ENCODE measurements at regions not wholly inside any gene's neighbourhood (a gene's known extent, or its start where the extent isn't known, plus 50 kb on each side); places are given as distances from the start of the nearest gene placed in this dataset.
"Not testable (repeated sequence)": the region's sequence is repeated elsewhere in the genome, so short reads cannot be mapped to it uniquely, and the experiment has no call there.

- in situ Hi-C loops (cut with MboI; ENCODE audit: low pct_unique_long_range_greater_than_20kb, low sequenced_read_pairs): no loop called here
- no peak for DNase-seq
Observed at GRCh38 chr5:167280111-167280510, 1011.3 kb upstream of the WWC1 start.

GRCh38 chr5:167281925-167282324 lies 1009.5 kb upstream of the WWC1 start:
- DNase-seq: no peak
- in situ Hi-C loops (cut with MboI; ENCODE audit: low pct_unique_long_range_greater_than_20kb, low sequenced_read_pairs): no loop called here

- in situ Hi-C loops (cut with MboI; ENCODE audit: low pct_unique_long_range_greater_than_20kb, low sequenced_read_pairs): no loop called here
- DNase-seq: no peak
Observed at GRCh38 chr5:167283691-167284090, 1007.8 kb upstream of the WWC1 start.

DNA sequence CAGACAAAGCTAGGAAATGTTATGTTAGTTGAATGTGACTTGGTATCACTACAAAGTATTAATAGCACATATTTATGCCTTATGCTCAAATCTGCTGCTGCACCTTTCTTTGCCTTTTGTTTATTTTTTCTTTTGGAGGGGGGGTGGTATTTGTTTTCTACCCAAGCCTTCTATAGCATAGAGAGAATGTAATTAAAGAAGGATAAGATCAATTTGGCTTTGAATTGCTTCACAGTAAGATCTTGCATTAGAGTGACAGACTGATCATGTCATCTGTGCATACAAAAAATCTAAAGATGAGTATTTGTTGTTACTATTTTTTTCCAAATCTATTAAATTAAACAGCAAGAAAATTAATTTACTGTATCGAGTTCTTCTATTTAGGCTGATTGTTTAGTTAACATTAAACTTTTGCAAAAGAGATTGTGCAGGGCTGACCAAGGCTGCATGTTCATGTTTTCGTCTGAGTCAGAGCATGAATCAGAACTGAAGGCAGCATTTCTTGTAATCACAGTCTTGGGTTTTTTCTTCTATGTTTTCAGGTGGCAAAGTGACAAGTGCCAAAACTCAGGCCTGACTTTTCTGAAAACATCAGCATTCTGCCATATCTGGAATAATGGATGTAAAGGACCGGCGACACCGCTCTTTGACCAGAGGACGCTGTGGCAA lies 1007.1 kb upstream of the WWC1 start:
- in situ Hi-C loops (cut with MboI; ENCODE audit: low pct_unique_long_range_greater_than_20kb, low sequenced_read_pairs): no loop called here
- DNase-seq: no peak

DNA sequence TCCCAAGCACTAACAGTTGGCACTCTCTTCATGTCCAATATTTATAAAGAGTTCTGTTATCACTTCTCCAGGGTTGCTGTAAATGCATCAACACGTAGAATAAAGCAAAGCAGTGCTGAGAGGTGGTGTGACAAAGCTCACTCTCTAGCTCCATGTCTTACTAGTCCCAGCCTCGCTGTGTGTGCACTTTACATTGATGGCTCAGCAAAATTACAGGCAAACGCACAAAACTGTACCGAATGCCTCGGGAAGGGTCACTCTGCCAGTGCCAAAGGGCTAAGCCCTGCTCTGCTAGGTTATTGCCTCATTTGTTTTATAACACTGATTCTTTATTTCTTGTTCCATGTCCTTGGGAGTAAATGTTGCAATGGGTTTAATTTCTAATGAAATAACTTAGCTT lies 1005.9 kb upstream of the WWC1 start:
- in situ Hi-C loops (cut with MboI; ENCODE audit: low pct_unique_long_range_greater_than_20kb, low sequenced_read_pairs): no loop called here
- no peak for DNase-seq

- in situ Hi-C loops (cut with MboI; ENCODE audit: low pct_unique_long_range_greater_than_20kb, low sequenced_read_pairs): no loop called here
- no peak for DNase-seq
Observed at GRCh38 chr5:167286891-167287290, 1004.6 kb upstream of the WWC1 start.

DNA sequence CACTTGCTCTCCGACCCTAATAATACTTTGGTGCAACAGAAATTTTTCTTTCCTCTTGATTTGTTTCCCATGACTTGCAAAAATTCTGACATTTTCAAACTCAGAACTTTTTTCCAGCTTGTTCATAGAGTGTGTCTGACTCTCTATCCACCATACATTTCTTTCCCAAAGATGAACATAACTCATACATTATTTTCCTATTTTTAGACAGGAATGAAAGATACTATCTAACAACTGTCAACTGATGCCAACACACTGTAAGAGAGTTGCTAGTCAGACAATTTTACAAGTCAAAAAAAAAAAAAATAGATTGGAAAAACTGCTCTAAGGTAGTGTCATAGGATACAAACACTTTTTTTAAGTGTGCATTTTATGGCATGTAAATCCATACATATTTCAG lies 1001.0 kb upstream of the WWC1 start:
- no peak for DNase-seq
- in situ Hi-C loops (cut with MboI; ENCODE audit: low pct_unique_long_range_greater_than_20kb, low sequenced_read_pairs): no loop called here

DNA sequence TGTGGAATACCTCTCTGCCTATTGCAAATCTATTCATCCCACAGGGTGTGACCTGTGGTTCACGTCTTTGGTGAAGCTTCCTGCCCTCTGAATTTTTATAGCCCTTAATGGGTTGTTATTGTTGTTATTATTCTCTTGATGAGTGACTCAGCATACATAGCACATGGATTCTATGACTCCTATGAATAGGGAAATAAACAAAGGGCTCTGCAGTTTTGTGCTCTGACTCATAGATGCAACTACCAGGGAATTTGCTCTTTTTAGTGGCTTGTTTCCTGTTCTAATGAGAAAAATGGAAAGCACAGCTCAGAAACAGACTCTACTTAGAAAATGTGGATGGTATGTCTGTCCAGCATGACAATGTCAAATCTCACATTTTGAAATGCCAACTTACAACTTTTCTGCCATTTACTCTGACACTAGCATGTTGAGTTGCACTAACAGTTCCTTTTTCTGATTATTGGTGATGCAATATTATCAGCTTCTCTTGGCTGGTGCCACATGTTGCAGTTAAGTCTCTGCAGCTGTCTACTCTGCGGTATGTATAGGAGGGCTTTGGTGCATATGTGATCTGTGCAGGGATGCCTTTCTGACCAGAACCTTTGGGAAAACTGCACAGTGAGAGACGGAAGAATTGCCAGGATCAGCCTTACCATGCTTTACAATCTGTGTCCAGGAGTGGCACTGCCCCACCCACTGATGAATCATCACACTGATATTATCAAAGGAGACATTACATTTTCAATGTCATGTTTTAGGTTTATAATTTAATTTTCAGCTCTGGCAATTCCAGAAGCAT lies 996.4 kb upstream of the WWC1 start:
- no peak for DNase-seq
- in situ Hi-C loops (cut with MboI; ENCODE audit: low pct_unique_long_range_greater_than_20kb, low sequenced_read_pairs): no loop called here

GRCh38 chr5:167295681-167296005 lies 995.8 kb upstream of the WWC1 start:
- in situ Hi-C loops (cut with MboI; ENCODE audit: low pct_unique_long_range_greater_than_20kb, low sequenced_read_pairs): no loop called here

GRCh38 chr5:167296066-167296465 lies 995.4 kb upstream of the WWC1 start:
- no peak for DNase-seq
- in situ Hi-C loops (cut with MboI; ENCODE audit: low pct_unique_long_range_greater_than_20kb, low sequenced_read_pairs): no loop called here

More at GRCh38 chr5:167295681-167296005, 995.8 kb upstream of the WWC1 start:
- no peak for DNase-seq

- in situ Hi-C loops (cut with MboI; ENCODE audit: low pct_unique_long_range_greater_than_20kb, low sequenced_read_pairs): no loop called here
- DNase-seq: no peak
Observed at GRCh38 chr5:167296661-167297060, 994.8 kb upstream of the WWC1 start.

DNA sequence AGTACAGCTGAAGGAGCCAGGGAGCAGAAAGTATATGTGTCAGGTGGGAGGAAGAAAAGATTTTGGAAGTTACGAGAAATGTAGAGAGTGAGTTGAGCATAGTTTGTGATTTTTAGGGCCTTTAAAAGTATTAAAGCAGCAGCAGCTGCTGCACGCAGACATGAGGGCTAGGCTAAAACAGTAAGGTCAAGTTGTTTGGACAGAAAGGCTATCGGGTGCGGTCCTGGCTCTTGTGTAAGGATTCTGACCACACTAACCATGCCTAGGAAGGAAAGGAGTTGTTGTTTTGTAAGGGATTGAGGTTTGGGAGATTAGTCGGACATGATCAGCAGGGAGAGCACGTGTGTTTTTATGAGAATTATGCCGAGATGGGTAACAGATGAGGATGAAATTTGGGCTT lies 991.6 kb upstream of the WWC1 start:
- in situ Hi-C loops (cut with MboI; ENCODE audit: low pct_unique_long_range_greater_than_20kb, low sequenced_read_pairs): not testable (repeated sequence)

DNA sequence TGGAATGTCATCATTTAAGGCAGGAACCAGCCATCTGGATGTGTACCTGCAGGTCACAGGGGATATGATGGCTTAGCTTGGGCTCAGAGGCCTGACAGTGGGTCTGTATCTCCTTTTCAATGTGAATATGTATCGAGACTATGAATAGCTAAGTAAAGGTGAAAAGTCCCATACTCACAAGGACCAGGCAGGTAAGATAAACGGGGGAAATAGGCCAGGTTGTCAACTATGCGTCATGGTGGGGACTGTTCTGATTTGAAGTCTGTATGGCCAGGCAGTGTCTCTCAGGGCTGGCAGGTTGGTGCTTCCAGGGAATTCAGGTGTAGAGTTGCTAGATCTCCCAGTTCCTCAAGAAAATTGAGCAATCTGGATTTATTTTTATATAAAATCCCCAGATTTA lies 987.9 kb upstream of the WWC1 start:
- no peak for DNase-seq
- in situ Hi-C loops (cut with MboI; ENCODE audit: low pct_unique_long_range_greater_than_20kb, low sequenced_read_pairs): no loop called here

More for the DNA sequence above, 991.6 kb upstream of the WWC1 start:
- DNase-seq: not testable (repeated sequence)

DNA sequence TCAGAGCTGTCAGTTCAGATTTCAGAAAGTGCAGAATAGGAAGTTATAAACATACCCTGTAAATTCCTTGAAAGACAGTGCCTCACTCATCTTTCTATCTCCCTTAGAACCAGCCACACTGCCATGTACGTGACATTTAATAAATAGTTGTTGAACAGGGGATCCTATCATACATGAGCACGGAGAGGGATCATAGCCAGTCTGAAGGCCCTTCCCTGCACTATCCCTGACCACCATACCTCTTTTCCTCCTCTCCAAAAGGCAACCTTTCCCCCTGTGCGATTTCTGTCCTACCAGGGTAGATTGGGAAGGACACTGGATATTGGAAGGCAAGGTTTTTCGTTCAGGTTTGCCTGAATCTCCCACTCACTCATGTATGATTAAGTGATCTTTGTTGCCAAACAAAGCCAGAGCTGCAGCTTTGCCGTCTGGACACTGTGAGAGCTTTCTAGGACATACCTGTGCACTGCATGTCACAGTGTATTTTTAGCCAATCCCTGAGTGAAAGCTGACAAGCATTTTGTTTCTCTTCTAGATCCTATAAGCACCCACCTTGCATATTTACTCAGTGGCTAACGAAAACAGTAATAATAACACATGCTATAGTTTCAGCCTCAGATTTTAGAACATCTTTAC lies 986.5 kb upstream of the WWC1 start:
- in situ Hi-C loops (cut with MboI; ENCODE audit: low pct_unique_long_range_greater_than_20kb, low sequenced_read_pairs): no loop called here
- DNase-seq: no peak

DNA sequence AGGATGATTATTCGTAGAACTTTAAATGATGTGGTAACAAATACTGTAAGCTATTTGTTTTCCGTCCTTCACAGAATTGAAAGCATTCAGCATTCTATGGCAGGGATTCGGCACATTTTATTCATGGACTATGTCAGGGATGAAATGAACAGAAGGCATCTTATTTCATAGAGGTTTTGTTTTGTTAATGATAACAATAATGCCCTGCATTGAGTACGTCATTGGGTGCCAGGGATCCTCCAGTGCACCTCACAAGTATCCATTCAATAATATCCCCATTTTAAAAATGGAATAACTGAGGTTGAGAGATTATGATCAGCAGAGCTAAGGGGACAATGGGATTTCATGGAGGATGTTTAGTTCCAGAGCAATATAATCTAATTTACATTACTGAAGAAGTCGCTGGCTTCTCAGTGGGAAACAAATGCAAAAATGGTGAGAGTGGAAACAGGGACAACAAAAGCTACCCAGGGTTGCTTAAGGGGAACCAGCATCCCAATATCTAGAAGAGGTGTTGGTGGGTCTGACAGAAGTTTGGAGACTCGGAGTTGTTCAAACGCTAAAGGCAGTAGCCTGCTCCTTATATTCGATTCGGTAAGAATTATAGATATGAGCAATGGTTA lies 985.7 kb upstream of the WWC1 start:
- no peak for DNase-seq
- in situ Hi-C loops (cut with MboI; ENCODE audit: low pct_unique_long_range_greater_than_20kb, low sequenced_read_pairs): no loop called here

GRCh38 chr5:167307042-167307441 lies 984.4 kb upstream of the WWC1 start:
- in situ Hi-C loops (cut with MboI; ENCODE audit: low pct_unique_long_range_greater_than_20kb, low sequenced_read_pairs): no loop called here
- DNase-seq: no peak

DNA sequence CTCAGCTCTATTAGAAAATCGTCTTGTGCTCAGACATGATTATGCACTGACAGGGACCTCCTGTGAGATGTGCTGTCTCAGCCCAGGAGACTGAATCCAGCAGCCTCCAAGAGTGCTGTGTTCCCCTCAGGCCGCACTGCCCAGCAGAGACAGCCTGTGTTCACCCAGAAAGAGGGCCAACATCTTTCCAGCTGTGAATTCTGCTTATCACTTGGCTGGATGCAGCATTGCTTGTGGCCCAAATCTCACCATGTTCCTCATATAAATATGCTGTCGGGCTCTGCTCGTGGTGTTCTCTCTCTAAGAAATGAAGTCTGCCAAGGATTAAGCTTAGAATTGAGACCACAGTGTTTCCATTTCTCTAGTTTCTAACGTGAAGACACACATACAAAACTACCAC lies 983.0 kb upstream of the WWC1 start:
- in situ Hi-C loops (cut with MboI; ENCODE audit: low pct_unique_long_range_greater_than_20kb, low sequenced_read_pairs): no loop called here
- no peak for DNase-seq

DNA sequence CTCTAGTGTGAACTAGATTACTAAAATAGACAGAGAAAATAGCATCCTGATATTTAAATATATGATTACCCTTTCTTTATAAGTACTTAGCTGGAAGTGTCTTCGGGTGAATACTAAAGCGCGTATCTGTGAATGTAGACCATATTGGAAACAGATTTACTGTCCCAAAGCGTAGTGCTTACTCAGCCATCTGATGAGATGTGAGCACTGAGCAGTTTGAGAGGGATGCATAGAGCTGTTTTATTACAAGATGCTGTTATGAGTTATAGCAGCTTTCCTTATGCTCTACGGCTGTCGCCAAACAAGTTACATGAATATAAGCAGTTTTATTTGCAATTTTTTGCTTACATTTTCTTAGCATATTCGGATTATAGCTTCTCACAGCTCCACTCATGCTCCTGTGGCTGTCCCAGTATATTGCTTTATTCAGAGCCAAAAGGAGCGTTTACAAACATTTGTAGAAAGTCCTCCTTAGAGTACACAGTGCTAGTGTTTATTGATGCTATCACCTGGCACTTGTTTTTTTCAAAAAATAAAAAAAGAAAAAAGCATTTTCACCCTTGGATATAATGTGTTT lies 981.4 kb upstream of the WWC1 start:
- no peak for DNase-seq
- in situ Hi-C loops (cut with MboI; ENCODE audit: low pct_unique_long_range_greater_than_20kb, low sequenced_read_pairs): no loop called here

DNA sequence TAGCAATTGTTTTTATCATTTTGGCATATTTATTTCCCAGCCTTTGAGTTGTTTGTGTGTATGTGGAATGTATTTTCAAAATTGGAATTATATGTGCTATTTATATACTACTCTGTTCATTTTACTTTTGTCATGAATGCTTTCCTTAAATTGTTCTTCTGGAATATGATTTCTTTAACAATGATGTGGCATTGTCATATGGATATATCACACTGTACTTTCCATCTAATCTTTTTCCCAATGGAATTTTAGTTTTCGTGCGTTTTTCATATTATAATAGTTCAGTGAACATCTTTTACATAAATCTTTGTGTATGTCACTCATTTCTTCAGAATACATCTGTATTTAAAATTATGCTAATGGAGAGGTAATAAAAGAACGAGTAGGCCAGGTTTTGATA lies 980.1 kb upstream of the WWC1 start:
- DNase-seq: no peak
- in situ Hi-C loops (cut with MboI; ENCODE audit: low pct_unique_long_range_greater_than_20kb, low sequenced_read_pairs): no loop called here

DNA sequence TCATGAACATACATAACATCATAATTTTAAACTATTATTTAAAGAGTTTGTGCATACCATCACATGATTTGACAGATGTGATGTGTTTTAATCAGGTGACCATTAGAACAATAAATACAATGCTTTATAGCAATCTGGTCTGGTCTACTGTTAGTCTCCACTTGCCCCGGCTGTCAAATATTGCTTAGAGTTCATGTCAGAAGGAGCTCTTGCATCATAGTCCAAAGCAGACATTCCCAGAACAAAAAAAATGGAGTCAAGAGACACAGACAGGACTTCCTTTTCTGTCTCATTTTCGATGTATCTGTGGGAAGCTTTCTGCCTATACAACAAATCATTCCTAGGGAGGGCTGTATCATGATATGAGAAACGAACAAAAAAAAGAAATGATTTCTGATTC lies 979.2 kb upstream of the WWC1 start:
- DNase-seq: no peak
- in situ Hi-C loops (cut with MboI; ENCODE audit: low pct_unique_long_range_greater_than_20kb, low sequenced_read_pairs): no loop called here

All from KBM-7 (cell line).